ENCODE measurements at regions not wholly inside any gene's neighbourhood (a gene's known extent, or its start where the extent isn't known, plus 50 kb on each side); places are given as distances from the start of the nearest gene placed in this dataset.

- H3K36me3 ChIP-seq (ENCODE audit: insufficient read depth): no peaks in the 10 kb centered on the region
- ATAC-seq: no peak
These were observed 169.9 kb downstream of the CYB561 start for GRCh38 chr17:63275971-63276745.

More at GRCh38 chr17:63275971-63276745, 169.9 kb downstream of the CYB561 start:
- Mint-ChIP-seq H3K27me3 (ENCODE audit: insufficient read depth, low read depth, poor library complexity) (no peaks in the 10 kb centered on the region), H3K4me1 (peaks cover 3% of the 10 kb centered on the region; the same call in 1 of the 3 replicates), H3K9me3 (no peaks in the 10 kb centered on the region; the same call in 2 of the 3 replicates), H3K36me3 (ENCODE audit: low read depth) (0 out of 3 replicates have a peak, but pooled peaks cover 3% of the 10 kb centered on the region), H3K4me3 (no peak overlapping the region), H3K27ac (no peak overlapping the region; the same call in 1 of the 2 replicates)
- Histone ChIP-seq H3K79me2 (replicated peaks; ENCODE audit: insufficient read depth) (no peaks in the 10 kb centered on the region), H3K4me3 (no peak overlapping the region), H3K4me1 (ENCODE audit: insufficient read depth) (0 out of 2 replicates have a peak, but pooled peaks cover 3% of the 10 kb centered on the region), H3K27me3 (ENCODE audit: insufficient read depth) (no peaks in the 10 kb centered on the region), H3K4me2 (no peak overlapping the region), H2AFZ (no peak overlapping the region), H4K20me1 (replicated peaks; ENCODE audit: insufficient read depth) (no peaks in the 10 kb centered on the region), H3F3A (replicated peaks; ENCODE audit: low read depth) (no peaks in the 10 kb centered on the region), H3K9me2 (ENCODE audit: insufficient read depth) (no peaks in the 10 kb centered on the region), H3K27ac (ENCODE audit: low read depth) (no peak overlapping the region)
- TF ChIP-seq JUNB (IDR thresholded peaks at IDR 0.05; ENCODE audit: unreplicated experiment) (no peak), ZNF331 (CRISPR knock-in tag; IDR thresholded peaks at IDR 0.05; ENCODE audit: low read depth) (no peak), REST (IDR thresholded peaks at IDR 0.05; ENCODE audit: unreplicated experiment) (no peak), STAT1 (IDR thresholded peaks at IDR 0.05; ENCODE audit: unreplicated experiment) (no peak), ZNF114 (CRISPR knock-in tag; IDR thresholded peaks at IDR 0.05) (no peak), CTCF (conservative IDR thresholded peaks at IDR 0.05; ENCODE audit: low read depth in 2 of 2) (no peak), CREB1 (CRISPR knock-in tag; IDR thresholded peaks at IDR 0.05; ENCODE audit: low read depth) (no peak), POLR2AphosphoS5 (IDR thresholded peaks at IDR 0.05; ENCODE audit: low read depth) (no peak), EZH2 (IDR thresholded peaks at IDR 0.05; ENCODE audit: low read depth, unreplicated experiment) (no peak), EZH2phosphoT487 (IDR thresholded peaks at IDR 0.05; ENCODE audit: unreplicated experiment) (no peak), NANOG (IDR thresholded peaks at IDR 0.05; ENCODE audit: borderline replicate concordance) (no peak)
- TF ChIP-seq, protein P1, sequence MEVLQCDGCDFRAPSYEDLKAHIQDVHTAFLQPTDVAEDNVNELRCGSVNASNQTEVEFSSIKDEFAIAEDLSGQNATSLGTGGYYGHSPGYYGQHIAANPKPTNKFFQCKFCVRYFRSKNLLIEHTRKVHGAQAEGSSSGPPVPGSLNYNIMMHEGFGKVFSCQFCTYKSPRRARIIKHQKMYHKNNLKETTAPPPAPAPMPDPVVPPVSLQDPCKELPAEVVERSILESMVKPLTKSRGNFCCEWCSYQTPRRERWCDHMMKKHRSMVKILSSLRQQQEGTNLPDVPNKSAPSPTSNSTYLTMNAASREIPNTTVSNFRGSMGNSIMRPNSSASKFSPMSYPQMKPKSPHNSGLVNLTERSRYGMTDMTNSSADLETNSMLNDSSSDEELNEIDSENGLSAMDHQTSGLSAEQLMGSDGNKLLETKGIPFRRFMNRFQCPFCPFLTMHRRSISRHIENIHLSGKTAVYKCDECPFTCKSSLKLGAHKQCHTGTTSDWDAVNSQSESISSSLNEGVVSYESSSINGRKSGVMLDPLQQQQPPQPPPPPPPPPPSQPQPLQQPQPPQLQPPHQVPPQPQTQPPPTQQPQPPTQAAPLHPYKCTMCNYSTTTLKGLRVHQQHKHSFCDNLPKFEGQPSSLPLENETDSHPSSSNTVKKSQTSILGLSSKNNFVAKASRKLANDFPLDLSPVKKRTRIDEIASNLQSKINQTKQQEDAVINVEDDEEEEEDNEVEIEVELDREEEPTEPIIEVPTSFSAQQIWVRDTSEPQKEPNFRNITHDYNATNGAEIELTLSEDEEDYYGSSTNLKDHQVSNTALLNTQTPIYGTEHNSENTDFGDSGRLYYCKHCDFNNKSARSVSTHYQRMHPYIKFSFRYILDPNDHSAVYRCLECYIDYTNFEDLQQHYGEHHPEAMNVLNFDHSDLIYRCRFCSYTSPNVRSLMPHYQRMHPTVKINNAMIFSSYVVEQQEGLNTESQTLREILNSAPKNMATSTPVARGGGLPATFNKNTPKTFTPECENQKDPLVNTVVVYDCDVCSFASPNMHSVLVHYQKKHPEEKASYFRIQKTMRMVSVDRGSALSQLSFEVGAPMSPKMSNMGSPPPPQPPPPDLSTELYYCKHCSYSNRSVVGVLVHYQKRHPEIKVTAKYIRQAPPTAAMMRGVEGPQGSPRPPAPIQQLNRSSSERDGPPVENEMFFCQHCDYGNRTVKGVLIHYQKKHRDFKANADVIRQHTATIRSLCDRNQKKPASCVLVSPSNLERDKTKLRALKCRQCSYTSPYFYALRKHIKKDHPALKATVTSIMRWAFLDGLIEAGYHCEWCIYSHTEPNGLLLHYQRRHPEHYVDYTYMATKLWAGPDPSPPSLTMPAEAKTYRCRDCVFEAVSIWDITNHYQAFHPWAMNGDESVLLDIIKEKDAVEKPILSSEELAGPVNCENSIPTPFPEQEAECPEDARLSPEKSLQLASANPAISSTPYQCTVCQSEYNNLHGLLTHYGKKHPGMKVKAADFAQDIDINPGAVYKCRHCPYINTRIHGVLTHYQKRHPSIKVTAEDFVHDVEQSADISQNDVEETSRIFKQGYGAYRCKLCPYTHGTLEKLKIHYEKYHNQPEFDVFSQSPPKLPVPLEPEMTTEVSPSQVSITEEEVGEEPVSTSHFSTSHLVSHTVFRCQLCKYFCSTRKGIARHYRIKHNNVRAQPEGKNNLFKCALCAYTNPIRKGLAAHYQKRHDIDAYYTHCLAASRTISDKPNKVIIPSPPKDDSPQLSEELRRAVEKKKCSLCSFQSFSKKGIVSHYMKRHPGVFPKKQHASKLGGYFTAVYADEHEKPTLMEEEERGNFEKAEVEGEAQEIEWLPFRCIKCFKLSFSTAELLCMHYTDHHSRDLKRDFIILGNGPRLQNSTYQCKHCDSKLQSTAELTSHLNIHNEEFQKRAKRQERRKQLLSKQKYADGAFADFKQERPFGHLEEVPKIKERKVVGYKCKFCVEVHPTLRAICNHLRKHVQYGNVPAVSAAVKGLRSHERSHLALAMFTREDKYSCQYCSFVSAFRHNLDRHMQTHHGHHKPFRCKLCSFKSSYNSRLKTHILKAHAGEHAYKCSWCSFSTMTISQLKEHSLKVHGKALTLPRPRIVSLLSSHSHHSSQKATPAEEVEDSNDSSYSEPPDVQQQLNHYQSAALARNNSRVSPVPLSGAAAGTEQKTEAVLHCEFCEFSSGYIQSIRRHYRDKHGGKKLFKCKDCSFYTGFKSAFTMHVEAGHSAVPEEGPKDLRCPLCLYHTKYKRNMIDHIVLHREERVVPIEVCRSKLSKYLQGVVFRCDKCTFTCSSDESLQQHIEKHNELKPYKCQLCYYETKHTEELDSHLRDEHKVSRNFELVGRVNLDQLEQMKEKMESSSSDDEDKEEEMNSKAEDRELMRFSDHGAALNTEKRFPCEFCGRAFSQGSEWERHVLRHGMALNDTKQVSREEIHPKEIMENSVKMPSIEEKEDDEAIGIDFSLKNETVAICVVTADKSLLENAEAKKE (CRISPR knock-in tag; IDR thresholded peaks at IDR 0.05): no peak
- DNase-seq (ENCODE audit: low spot score): no peak
